GM21447 (cell line): ENCODE measurements at regions not wholly inside any gene's neighbourhood (a gene's known extent, or its start where the extent isn't known, plus 50 kb on each side); places are given as distances from the start of the nearest gene placed in this dataset.
"Not testable (repeated sequence)": the region's sequence is repeated elsewhere in the genome, so short reads cannot be mapped to it uniquely, and the experiment has no call there.

Experiments
- ATAC-seq: cut with Tn5 transposase; IDR thresholded peaks from one replicate; pipeline ENCODE4 v1.9.1; 2021; ENCODE audit not compliant: unreplicated experiment

- no peak for ATAC-seq
Observed at GRCh38 chr22:49004484-49005399, 822.9 kb downstream of the BRD1 start.

DNA sequence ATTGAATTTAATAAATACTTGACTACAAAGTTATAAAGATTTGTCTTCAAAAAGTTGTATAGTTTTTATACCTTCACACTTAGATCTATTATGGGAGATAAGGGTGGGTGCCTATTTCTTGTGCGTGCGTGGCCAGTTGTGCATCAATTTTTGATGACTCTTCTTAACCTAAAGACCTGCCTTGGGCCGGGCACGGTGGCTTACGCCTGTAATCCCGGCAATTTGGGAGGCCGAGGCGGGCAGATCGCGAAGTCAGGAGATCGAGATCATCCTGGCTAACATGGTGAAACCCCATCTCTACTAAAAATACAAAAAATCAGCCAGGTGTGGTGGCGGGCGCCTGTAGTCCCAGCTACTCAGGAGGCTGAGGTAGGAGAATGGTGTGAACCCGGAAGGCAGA, 830.1 kb downstream of the BRD1 start:
- not testable (repeated sequence) for ATAC-seq

GRCh38 chr22:48993655-48994054, 834.0 kb downstream of the BRD1 start:
- ATAC-seq, result no peak

DNA sequence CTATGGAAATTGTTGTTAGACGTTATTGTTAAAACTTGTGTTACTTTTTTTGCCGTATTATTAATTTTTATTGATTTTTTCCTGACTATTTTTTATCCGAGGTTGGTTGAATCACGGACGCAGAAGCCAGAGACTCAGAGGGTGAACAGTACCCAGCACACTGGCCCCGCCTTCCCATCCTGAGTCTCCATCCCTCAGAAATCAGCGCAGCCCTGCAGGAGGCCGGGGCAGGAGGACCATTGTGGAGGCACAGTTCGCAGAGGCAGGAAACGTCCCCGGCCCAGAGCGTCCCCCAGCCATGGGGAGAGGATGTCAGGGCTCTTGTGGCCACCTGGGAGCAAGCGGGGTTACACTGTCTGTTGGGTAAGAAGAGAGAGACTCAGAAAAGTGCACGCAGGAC, 843.0 kb downstream of the BRD1 start:
- no peak for ATAC-seq

DNA sequence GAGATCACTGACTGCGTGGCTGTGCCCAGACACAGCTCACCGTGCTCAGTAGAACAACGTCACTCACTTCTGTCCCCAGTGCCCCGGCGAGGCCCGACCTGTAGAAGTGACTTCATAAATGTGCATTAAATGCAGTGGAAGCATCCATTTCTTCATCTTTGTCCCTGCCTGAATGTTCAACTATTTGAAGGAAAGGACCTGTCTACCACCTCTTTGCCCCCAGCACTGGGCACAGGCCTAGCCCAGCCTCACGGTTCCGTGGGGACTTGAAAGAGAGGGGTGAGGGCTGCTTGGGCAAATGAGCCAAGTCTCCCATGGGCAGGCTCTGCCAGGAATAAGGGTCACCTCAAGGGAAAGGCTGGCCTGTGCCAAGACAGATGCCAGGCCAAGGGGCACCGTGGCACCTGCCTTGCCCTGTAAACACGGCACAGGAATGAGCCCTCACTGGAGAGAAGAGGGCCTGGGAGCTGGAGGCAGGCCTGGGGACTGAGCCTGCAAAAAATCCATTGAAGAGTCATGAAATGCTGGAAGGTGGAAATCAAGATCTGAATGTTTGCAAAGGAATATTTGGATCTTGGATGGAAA, 845.3 kb downstream of the BRD1 start:
- ATAC-seq, result no peak

- no peak for ATAC-seq
Observed at GRCh38 chr22:48981371-48982061, 846.2 kb downstream of the BRD1 start.

DNA sequence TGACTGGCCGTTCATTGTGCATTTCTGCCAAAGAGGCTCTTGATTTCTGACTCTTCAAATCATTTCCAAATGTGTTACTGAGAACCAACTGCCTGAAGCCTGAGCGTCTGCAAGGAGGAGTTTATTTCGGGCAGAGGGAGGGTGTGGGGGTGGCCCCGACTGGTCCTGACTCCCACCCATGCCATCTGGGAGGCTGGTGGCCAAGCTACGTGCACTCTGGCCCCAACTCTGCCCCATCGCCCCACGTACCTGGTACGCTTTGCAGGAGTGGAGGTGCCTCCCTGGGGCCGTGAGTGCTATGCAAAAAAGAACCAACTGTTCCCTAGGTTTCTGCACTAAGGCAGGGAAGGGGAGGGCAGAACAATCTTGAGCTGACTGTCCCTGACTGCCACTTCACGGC, 846.8 kb downstream of the BRD1 start:
- no peak for ATAC-seq

DNA sequence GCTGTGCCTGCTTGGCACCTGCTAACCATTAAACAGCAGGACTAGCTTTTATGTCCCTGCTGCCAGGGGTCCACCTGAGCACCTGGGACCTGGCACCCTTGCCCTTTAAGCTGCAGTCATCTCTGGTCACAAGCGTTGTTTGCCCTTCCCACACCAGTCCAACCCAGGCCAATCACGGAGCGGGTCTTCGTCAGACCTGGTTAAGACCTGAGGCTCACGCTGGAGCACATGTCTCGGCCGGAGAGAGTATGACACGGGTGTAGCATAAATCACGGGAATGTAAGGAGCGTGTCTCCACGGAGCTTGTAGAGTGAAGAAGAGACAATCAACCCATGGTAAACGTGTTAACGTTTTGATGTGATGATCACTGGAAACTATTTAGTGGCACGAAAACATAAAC, 847.3 kb downstream of the BRD1 start:
- no peak for ATAC-seq

DNA sequence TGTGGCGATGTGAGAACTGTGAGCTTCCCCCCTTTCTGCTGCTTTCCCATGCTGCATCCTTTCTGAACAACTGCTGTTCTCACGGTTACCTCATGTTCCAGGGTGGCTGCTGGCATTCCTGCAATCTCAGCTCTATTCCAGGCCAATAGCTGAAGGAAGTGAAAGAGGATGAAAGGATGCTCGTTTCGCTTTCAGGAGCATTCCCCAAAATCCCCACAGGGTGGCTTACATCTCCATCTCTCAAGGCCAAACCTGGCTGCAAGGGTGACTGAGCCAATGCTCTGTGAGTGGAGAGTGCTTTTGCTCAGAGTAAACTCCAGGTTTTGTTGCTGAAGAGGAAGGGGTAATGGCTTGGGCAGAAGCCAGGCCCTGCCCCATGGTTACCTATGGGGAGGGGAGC, 848.2 kb downstream of the BRD1 start:
- ATAC-seq, result no peak

GRCh38 chr22:48976556-48977535, 850.8 kb downstream of the BRD1 start:
- ATAC-seq, result no peak

GRCh38 chr22:48975886-48976285, 851.8 kb downstream of the BRD1 start:
- ATAC-seq, result no peak

DNA sequence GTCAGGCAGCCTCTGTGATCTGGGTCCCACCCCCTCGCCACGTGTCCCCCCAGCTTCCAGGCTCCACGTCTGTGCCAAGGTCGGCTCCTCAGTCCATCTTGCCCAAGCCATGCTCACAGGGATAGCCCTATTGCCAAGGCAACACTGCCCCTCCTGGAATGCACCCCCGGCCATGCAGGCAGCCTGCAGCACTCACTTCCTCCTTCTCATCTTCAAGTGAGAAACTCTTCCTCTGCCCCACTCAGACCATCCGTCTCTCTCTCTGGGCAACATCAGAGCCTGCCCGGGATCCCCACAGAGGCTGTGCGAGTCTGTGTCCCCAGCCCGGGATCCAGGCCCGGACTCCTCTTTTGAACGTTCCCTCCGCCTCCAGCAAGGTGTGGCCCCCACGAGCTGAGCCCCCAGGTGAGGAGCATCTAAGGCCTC, 852.3 kb downstream of the BRD1 start:
- ATAC-seq, result no peak

- no peak for ATAC-seq
Observed at GRCh38 chr22:48974443-48975315, 853.0 kb downstream of the BRD1 start.

DNA sequence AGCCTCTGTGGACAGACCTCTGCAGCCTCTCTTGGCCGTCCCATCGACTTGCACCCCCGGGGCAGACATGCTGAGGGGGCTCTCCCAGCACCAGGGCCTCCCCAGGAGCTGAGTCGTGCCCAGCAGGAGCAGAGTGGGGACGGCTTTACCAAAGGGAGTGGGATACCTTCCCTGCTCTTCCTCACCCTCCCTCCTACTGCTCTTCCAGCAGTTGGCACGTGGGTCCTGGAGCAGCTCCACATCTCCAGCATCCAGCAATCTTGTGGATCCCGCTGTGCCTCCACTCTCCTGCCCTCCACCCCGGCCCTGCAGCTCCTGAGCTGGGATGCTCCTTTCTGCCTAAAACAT, 854.0 kb downstream of the BRD1 start:
- no peak for ATAC-seq

DNA sequence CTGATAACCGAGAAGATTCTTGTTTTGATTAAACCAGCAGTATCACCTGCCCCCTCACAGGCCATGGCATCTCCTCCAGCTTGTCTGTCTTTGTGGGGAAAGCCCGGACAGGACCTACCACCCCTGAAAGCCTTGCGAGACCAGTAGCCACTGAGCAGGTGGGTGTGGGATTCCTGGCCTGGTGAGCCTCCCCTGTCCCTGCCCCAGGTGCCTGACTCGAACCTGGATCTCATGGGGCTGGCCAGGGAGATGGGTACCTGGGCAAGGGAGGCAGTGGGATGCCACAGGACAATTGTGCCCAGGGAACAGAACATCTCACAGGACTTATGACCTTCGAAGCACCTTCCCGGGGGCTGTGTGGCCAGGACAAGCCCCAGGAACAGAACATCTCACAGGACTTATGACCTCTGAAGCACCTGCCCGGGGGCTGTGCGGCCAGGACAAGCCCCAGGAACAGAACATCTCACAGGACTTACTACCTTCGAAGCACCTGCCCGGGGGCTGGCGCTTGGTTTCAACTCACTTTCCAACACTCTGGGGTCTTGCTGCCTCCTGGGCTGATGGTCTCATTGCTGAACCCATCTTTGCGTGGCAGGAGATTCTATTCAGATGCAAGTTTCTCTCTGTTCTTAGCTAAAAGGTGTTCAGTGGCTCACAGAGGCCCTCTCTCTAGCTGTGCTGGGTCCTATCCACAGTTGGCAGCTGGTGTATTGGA, 854.5 kb downstream of the BRD1 start:
- no peak for ATAC-seq

GRCh38 chr22:48968201-48968959, 859.3 kb downstream of the BRD1 start:
- no peak for ATAC-seq

- no peak for ATAC-seq
Observed at GRCh38 chr22:48963405-48963804, 864.3 kb downstream of the BRD1 start.

DNA sequence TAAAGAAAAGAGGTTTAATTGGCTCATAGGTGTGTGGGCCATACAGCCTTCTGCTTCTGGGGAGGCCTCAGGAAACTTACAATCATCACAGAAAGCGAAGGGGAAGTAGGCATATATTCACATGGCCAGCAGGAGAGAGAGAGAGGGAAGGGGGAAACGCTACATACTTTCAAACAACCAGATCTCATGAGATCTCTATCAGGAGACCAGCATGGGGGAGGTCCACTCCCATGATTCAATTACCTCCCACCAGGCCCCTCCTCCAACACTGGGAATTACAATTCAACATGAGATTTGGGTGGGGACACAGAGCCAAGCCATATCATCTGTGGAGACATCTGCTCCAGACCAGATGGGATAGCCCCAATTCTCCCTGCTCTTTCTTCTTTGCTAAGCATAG, 866.0 kb downstream of the BRD1 start:
- ATAC-seq, result no peak
